HG02759 (cell line): ENCODE measurements at regions not wholly inside any gene's neighbourhood (a gene's known extent, or its start where the extent isn't known, plus 50 kb on each side); places are given as distances from the start of the nearest gene placed in this dataset.

Experiments used
- ATAC-seq: cut with Tn5 transposase; IDR thresholded peaks from one replicate; pipeline ENCODE4 v1.9.1; 2021; ENCODE audit warnings: mild to moderate bottlenecking, moderate library complexity; ENCODE audit not compliant: unreplicated experiment

DNA sequence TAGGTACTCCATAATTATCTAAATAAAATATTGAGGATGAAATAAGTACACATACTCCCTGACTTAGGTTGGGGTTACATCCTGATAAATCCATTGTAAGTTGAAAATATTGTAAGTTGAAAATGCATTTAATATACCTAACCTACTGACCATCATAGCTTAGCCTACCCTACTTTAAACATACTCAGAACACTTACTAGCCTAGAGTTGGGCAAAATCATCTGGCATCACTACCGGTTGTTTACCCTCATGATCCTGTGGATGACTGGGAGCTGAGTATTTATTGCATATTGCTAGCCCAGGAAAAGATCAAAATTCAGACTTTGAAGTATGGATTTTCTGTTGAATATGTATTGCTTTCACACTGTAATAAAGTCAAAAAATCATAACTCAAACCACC lies 467.3 kb downstream of the C6orf118 start:
- ATAC-seq: no peak

DNA sequence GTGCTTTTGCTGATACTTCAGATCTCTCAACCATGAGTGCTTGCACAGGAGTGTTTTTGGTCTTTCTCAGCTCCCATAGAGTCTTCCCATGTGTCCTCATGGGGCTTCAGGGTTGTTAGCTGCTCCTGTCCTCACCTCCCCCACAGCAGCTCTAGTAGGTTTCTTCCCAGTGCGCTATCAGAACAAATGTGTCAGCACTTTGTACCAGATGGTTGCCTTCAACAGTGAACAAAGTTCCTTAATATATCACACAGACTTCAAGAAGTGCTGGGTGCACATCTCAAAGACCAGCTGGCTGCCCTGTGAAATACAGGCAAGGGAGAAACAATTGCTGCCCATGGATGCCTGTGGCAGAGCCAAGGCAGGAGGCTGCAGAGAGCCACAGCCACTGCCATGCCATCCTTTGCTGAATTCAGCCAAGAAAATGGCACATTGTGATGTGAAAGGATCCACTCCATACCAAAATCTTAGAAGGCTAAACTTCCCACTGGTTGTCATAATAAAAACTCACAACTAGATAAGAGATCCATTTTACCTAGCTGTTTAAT lies 471.3 kb downstream of the C6orf118 start:
- no peak for ATAC-seq

DNA sequence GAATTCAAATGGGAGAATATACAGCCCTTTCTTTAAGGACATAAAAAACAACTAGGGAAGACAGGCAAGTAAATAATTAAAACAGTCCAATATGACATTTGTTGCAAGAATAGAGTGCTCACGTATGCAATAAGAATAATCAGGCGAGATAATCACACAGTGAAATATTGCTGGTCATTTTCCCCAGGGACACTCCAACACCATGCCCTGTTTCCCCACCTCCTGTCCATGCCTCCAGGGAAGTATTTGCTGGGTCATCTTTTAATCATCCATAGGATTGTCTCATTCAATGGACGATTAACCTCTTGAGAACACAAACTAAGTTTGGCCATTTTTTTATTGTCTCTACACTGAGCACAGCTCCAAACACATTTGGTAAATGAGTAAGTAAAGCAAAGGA lies 472.9 kb downstream of the C6orf118 start:
- no peak for ATAC-seq

DNA sequence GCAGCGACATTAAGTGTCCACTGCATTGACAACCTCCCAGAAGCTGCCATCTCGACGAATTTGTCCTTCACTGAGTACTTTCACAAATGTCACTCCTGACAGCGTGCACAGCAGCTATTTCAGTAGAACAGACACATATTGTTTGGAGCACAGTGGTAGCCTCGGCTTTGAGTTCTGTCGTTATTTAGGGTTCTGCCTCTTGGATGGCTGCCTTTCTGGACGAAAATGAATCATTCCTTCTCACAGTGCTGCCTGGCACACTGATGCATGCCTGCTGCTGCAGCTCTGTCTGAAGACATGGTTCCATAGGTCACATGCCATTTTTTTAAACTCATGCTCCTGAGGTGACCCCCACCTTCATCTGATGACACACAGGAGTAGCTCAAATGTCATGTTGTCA lies 477.0 kb downstream of the C6orf118 start:
- no peak for ATAC-seq

DNA sequence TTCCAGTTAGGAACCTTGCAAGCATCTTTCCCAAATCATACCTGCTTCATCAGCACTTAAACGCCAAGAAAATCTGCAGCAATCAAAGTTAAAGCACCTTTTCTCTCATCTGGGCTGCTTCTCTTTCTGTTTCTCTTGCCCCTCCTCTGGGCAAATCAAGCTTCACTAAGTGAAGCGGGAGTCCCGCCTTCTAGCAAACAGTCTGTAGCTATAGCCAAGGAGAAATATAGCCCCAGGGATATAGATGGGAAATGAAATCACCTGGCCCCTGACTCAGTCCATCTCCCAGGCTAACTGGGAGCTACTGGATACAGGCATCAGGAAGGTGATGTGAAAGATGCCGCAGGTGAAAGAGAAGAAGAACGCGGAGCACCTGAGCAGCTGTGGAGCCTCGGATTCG lies 481.9 kb downstream of the C6orf118 start:
- ATAC-seq: no peak

DNA sequence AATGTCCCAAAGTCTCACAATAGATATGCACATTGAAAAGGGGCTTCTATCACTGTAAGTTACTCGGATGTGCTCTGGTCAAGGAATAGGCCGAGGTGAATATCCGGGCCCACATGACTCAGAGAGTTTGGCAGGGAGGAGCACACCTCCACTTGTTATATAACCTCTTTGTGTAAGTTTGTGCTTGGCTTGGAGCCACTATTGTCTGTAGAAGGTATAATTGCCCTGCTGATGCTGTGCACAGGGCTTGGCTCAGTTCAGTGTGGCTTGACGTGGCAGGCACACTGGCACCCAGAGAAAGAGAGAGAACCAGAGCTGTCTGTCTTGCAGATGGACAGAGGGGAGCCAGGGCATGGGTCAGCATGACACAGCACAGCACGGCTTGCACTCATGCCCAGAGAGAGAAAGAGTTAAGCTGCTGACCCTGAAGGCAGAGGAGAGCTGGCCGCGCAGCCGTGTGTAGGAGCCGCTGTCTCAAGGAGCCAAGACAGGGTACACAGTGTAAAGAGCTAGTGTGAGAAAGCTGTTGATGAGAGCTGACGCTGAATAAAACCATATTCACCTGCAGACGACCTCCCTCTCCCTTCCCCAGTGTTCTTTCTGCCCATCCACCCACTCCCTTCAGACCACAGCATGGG lies 482.5 kb downstream of the C6orf118 start:
- ATAC-seq: no peak

DNA sequence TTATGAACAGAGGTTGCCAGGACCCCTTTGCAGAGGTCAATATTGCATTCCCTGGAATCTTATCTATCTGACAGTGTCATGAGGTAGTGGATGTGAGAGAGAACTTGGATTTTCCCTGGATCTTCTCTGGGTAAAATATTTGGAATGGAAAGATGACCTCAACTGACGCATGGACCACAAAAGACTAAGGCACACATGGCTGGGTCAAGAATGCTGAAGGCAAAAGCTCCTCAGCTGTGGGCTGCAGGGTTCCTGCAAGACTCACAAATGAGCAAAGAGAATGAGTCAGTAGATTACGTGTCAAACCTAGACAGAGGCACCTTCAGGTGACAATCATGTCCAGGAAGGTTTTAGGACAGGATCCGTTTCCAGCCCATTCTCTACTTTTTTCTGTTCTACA lies 484.0 kb downstream of the C6orf118 start:
- ATAC-seq: no peak

DNA sequence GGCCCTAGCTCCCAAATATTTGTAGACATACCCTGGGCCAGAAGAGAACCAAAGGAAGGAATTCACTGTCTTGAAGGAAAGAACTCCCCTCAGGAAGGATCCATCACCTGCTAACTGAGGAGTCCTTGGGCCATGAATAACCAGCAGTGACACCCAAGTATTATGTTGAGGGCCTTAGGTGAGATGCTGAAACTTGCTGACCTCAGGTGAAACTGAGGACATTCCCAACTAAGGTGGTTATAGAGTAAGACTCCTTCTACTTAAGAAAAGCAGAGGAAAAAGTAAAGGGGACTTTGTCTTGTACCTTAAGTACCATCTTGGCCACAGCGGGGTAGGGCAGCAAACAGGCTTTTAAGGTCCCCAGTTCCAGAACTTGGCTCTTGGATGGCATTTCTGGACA lies 491.7 kb downstream of the C6orf118 start:
- ATAC-seq: no peak

DNA sequence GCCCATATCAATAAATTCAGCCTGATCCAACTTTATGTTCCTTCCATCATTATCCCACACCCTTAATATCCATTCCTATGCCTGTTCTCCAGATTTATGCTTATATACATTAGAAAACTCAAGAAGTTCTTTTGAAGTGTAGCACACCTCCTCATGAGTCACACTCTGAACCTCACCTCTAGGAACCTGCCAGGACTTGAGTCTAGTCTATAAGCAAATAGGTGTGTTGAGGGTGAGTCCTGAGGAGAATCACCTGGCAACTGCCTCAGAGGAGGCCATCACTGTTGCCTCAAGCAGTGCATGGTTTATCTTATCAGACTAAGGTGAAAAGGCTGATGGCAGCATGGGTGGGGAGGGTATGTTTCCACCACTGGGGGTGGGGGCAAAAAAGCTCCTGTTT lies 496.7 kb downstream of the C6orf118 start:
- ATAC-seq: no peak

DNA sequence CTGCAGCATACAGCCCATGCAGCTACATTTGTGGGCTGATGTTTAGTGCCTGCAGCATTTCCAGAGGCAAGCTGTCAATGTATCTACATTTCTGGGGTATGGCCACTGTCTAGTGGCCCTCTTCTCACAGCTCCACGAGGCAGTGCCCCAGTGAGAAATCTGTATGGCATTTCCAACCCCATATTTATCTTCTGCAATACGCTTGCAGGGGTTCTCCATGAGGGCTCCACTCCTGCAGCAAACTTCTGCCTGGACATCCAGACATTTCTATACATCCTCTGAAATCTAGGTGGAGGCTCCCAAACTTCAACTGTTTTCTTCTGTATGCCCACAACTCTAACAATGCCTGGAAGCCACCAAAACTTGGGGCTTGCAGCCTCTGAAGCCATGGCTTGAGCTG lies 502.3 kb downstream of the C6orf118 start:
- no peak for ATAC-seq

DNA sequence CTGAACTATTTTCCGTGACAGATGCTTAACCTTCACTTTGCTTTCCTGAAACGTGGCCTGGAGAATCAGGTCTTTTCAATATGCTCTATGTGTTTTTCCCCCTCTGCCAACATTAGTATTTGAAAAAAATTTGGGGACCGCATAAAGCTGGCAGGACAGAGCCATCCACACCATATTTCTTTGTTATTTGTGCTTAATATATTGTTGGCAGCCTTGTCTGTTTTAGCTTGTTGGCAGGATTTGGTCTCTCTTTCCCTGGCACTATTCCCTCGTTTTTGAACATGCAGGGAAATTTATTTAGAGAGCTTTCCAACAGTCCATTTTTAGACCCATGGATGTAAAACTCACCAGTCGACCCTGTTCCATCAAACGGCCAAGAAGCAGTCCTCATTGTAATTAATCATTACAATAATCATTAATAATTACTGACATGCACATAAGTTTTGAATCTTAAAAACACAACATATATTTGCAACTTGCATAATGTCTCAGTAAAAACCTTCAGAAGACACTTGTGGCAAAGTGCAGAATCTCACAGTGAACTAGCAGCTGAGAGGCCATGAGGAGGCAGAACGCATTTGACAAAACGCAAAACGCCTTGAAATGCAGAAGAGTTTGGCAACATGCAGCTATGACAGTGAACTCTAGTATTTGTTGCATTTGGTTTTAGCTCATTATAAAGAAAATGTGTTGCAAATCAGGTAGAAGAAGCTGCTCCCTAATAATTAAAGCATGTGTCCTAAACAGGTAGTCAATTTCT lies 514.2 kb downstream of the C6orf118 start:
- no peak for ATAC-seq

DNA sequence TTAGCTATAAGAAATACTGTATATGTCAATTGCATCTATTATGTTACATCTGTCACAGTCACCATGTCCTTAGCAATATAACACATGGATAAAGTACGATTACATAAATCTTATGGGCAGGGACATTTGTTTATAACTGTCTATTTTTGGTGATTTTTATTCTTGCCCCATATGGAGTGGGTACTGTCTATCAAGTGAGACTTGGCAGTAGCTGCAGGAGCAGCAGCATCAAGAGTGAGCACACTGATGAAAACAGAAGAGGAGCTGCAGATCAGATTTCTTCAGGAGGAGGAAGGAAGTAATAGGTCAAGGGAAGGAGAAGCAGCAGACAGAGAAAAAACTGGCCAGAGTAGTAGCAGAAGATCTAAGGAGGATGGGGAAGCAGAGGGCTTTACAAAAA lies 516.7 kb downstream of the C6orf118 start:
- ATAC-seq: no peak

DNA sequence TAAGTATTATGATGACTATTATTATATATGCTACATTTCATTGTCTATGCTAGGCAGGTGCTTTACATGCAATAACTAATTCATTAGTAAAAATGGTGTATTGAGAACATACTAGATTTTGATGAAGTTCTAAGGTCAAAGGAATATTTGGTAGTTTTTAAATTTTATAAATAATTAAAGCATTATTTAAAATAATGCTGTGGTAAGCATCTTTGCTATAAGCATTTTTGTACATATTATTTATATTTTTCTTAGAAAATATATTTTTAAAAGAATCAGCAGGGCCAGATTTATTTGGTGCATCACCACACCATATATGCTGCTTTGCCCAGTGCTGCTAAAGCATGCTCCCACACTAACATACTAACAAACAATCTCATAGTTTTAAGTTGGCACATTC lies 517.9 kb downstream of the C6orf118 start:
- ATAC-seq: no peak

DNA sequence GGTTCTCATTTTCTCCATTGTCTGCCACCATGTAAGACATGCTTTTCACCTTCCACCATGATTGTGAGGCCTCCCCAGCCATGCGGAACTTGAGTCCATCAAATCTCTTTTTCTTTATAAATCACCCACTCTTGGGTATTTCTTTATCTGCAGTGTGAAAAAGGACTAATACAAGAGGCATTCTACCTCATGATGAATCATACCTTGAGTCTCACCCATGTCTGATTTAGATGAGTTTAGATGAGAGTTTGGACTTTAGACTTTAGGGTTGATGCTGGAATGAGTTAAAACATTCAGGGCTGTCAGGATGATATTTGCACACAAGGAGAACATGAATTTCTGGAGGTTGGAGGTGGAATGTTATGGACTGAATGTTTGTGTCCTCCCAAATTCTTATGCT lies 545.6 kb downstream of the C6orf118 start:
- ATAC-seq: no peak

DNA sequence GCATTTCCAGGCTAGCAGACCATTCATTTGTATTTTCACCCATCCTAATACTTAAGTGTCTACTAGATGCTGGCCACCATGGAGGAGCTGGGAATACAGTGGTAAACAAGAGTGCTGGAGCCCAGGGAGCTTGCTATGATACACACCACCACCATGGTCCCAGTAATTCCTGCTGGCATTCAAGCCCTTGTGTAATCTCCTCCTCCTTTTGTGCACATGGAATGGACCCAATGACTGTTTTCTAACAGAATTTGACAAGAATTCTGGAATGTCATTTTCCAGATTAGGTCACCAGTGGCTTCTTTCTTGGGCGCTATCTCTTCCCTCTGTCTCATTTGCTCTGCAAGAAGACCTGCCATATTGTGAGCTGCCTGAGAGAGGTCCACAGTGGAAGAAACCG lies 552.0 kb downstream of the C6orf118 start:
- no peak for ATAC-seq

DNA sequence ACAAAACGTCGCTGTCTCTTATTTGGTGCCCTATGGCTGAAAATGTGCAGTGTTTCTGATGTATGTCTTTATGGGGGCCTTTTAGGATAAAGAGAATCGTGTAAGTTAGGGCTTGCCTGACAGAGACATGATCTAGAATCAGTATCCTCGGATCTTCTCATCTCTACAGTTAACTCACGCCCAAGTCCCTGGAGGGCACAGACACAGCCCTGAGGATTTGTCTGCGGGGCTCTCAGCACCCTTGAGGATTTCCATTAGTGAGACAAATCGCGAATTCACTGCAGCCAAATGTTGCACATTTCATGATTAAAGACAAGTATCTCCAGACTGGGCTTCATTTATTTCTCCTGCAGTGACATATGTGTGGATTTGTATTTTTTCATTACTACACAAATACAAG lies 552.7 kb downstream of the C6orf118 start:
- no peak for ATAC-seq

DNA sequence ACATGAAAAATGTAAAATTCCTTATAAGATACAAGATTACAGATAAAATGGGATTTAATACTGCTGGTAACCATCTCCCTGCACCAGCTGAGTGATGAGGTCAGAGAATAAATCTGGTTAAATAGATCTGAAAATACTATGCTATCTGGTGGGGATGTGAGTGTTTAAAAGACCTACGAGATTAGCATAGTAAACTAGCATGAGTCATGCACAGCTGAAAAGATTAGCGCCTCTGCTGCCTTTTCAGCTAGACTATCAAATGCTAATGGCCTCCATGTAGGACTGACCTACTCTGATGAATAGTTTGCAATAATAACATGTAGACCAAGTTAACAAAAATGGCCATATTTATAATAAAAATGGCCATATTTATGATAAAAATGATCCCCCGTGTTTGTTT lies 553.3 kb downstream of the C6orf118 start:
- ATAC-seq: no peak

DNA sequence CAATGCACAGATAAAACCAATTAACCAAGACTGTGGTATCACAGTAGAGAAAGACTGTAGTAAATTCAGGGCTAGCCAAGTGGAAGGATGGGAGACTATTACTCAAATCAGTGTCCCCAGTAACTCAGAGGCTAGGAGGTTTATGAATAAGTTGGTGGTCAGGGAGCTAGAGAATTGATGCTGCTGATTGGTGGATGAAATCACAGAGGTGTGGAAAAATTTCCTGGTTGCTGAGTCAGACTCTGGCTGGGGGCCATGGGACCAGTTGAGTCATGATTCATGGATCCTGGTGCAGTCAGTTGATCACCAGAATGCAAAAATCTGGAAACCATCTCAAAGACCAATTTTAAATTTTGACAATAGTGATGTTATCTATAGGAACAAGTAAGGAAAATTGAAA lies 555.9 kb downstream of the C6orf118 start:
- ATAC-seq: no peak

DNA sequence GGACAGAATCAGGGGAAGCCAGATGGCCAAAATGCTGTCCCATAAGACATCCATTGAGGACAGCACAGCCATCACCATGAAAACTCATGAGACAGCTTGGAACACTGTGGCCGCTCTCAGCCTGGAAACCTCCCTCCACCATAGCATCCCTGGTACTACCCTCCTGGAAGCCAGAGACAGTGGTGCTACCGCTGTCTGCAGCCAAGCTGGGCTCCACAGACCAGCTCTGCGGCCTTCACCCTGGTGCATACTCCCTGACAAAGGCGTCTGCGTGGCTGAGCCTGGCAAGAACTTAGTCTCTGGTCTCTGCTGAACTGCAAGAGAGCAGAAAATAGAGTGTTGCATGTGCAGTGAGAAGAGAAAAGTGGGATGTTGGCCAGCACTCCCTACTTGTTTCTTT lies 558.0 kb downstream of the C6orf118 start:
- ATAC-seq: no peak

DNA sequence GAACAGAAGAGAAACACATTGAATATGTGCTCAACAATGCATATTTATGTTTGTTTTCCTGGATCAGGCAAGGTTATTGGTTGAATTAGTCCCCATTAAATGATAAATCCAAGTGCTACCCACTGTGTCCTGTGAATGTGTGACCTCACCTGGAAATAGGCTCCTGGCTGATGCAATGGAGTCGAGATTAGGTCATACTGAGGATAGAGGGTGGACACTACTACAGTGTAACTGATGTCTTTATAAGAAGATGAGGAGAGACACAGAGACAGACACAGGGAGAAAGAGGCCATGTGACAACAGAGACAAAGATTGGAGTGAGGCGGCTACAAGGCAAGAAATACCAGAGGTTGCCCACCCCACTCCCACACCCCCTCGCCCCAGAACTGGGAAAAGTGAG lies 559.3 kb downstream of the C6orf118 start:
- no peak for ATAC-seq

DNA sequence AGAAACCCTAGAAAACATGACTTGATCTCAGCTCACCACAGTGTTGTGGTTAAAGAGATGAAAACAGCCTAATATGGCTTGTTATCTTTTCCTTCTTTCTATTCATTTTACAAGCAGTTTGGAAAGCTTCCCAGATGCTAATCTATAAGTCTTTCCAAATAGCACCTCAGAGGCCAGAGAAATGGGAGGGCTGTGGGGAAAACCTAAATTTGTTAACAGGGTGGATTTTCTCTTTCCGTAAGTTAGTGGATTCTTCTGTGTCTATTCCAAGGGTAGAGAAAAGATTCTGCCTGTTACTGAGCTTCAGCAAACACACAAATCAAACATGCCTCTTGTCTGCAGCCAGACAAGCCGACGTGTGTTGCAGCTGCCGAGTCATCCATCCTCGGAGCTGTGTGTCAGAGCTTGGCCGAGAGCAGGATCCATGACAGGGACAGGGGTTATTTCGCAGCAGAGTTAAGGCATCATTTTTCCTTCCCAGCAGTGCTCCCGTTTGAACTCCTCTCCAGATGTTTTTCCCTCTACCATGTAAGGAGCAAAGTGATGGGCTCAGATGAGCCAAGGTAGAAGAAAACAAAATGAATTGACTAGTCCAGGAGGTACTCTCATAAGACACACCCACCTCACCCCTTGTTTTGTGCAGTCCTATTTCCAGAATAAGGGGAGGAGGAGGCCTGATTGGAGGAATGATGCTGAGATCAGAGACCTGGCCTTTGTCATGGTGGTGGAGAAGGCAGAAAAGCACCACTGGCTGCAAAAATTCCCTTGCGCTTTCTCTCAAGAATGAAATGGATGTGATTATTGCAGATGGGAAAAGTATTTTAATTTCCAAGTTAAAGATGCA lies 560.0 kb downstream of the C6orf118 start:
- ATAC-seq: no peak

DNA sequence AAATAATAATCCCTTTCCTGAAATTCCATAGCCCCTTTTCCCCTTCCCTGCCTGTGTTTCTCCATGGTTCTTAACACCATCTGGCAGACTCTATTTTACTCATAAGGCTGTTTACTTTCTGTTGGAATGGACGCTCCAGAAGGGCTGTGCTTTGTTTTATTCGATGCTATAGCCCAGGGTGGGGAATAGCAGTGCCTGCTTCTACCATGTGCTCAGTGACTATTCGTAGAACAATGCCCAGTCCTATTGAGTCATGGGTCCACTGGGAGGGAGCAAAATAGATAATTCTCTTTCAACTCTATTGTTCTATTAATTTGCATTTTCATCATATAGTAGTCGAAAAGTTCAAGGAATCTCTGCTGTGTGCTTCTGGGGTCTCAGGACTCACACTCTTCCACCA lies 565.1 kb downstream of the C6orf118 start:
- no peak for ATAC-seq
